Brain microvascular endothelial cell (primary cell): ENCODE measurements at regions not wholly inside any gene's neighbourhood (a gene's known extent, or its start where the extent isn't known, plus 50 kb on each side); places are given as distances from the start of the nearest gene placed in this dataset.

Experiments
- DNase-seq: peaks from one replicate; pipeline ENCODE4 v3.0.0-alpha.2; 2020
- H3K27ac ChIP-seq: fragments of 250-450 bp; sonication (Bioruptor Pico); 2 replicates; pipeline ENCODE4 v1.5.1; 2020; ENCODE audit warnings: mild to moderate bottlenecking, moderate library complexity
- H3K27me3 ChIP-seq: fragments of 250-450 bp; sonication (Bioruptor Pico); replicated peaks from 2 replicates; pipeline ENCODE4 v1.5.1; 2020; ENCODE audit warnings: mild to moderate bottlenecking
- H3K36me3 ChIP-seq: fragments of 250-450 bp; sonication (Bioruptor Pico); replicated peaks from 2 replicates; pipeline ENCODE4 v1.5.1; 2020; ENCODE audit warnings: mild to moderate bottlenecking
- H3K4me3 ChIP-seq: 2 replicates; pipeline ENCODE4 v1.5.1; 2011; ENCODE audit warnings: low read depth, mild to moderate bottlenecking, control low read depth, low read length, moderate library complexity
- CTCF ChIP-seq: IDR thresholded peaks from 2 replicates; pipeline ENCODE4 v1.5.1; 2011; ENCODE audit warnings: low read depth, mild to moderate bottlenecking, moderate library complexity, low read length, control low read depth, inconsistent platforms; ENCODE audit errors: missing control alignments
- in situ Hi-C: cut with HindIII; loops from 2 replicates; pipeline ENCODE4 v1.10.0; 2017; ENCODE audit warnings: low sequenced_read_pairs, low pct_ligation_motif_present

GRCh38 chr9:91033270-91033669 is 231.7 kb downstream of the SYK start:
- H3K4me3 ChIP-seq = no peak overlapping the region
- no peak for TF ChIP-seq CTCF
- H3K36me3 ChIP-seq = no peaks in the 10 kb centered on the region
- H3K27me3 ChIP-seq = no peaks in the 10 kb centered on the region
- DNase-seq = no peak
- H3K27ac ChIP-seq = no peak overlapping the region
- in situ Hi-C loops = no loop called here

- in situ Hi-C loops = no loop called here
- H3K36me3 ChIP-seq = no peaks in the 10 kb centered on the region
- H3K27me3 ChIP-seq = no peaks in the 10 kb centered on the region
- peak; percentile 64 for TF ChIP-seq CTCF
- no peak overlapping the region for H3K4me3 ChIP-seq
- DNase-seq = no peak
- no peak overlapping the region for H3K27ac ChIP-seq
These were observed 232.2 kb downstream of the SYK start for GRCh38 chr9:91033797-91034196.

GRCh38 chr9:91034521-91034920 is 232.9 kb downstream of the SYK start:
- in situ Hi-C loops = no loop called here
- H3K36me3 ChIP-seq = no peaks in the 10 kb centered on the region
- H3K27ac ChIP-seq = no peak overlapping the region
- TF ChIP-seq CTCF = no peak
- DNase-seq = no peak
- H3K27me3 ChIP-seq = no peaks in the 10 kb centered on the region
- no peak overlapping the region for H3K4me3 ChIP-seq

- Histone ChIP-seq H3K27me3 (no peaks in the 10 kb centered on the region), H3K36me3 (no peaks in the 10 kb centered on the region), H3K4me3 (no peak overlapping the region), H3K27ac (no peak overlapping the region)
- DNase-seq = no peak
- TF ChIP-seq CTCF = no peak
- in situ Hi-C loops = no loop called here
These were observed 233.6 kb downstream of the SYK start for GRCh38 chr9:91034976-91035824.

GRCh38 chr9:91035825-91036208 is 234.2 kb downstream of the SYK start:
- DNase-seq = no peak
- in situ Hi-C loops = no loop called here
- no peak overlapping the region for H3K27ac ChIP-seq
- no peaks in the 10 kb centered on the region for H3K27me3 ChIP-seq
- H3K4me3 ChIP-seq = no peak overlapping the region
- H3K36me3 ChIP-seq = no peaks in the 10 kb centered on the region
- TF ChIP-seq CTCF = no peak

GRCh38 chr9:91036356-91036755 is 234.7 kb downstream of the SYK start:
- Histone ChIP-seq H3K4me3 (no peak overlapping the region), H3K36me3 (no peaks in the 10 kb centered on the region), H3K27ac (no peak overlapping the region), H3K27me3 (no peaks in the 10 kb centered on the region)
- in situ Hi-C loops = no loop called here
- no peak for DNase-seq
- no peak for TF ChIP-seq CTCF
